Activated CD8-positive, alpha-beta T cell treated with anti-CD3 and anti-CD28 coated beads for 36 hours (primary cell): ENCODE measurements at regions not wholly inside any gene's neighbourhood (a gene's known extent, or its start where the extent isn't known, plus 50 kb on each side); places are given as distances from the start of the nearest gene placed in this dataset.

Source experiments
- ATAC-seq: fragments of 200-7000 bp; cut with Tn5 transposase; one replicate; pipeline ENCODE4 v1.10.0; 2021; ENCODE audit warnings: mild to moderate bottlenecking, moderate library complexity
- CTCF ChIA-PET: fragments of 350-600 bp; sonication (Branson Sonifier 250); formaldehyde crosslinking; loops from one replicate; lab custom pipeline; 2021; ENCODE audit warnings: antibody characterized with exemption; lab: Charles Lee
- POLR2A ChIA-PET: fragments of 350-600 bp; sonication (Branson Sonifier 250); formaldehyde crosslinking; loops from one replicate; lab custom pipeline; 2021; ENCODE audit warnings: antibody characterized with exemption; lab: Charles Lee
- DNase-seq: peaks from one replicate; pipeline ENCODE4 v3.0.0-alpha.2; 2020
- H3K27ac Mint-ChIP-seq: one replicate; pipeline ENCODE4 v1.8.0; 2021; ENCODE audit warnings: mild to moderate bottlenecking, mixed read lengths
- H3K27me3 Mint-ChIP-seq: one replicate; pipeline ENCODE4 v1.8.0; 2021; ENCODE audit warnings: mixed read lengths
- H3K36me3 Mint-ChIP-seq: one replicate; pipeline ENCODE4 v1.8.0; 2021; ENCODE audit warnings: low read depth, mixed read lengths
- H3K4me1 Mint-ChIP-seq: one replicate; pipeline ENCODE4 v1.8.0; 2021; ENCODE audit warnings: low read depth, mixed read lengths
- H3K4me3 Mint-ChIP-seq: one replicate; pipeline ENCODE4 v1.8.0; 2021; ENCODE audit warnings: mild to moderate bottlenecking, moderate library complexity, mixed read lengths
- H3K9me3 Mint-ChIP-seq: one replicate; pipeline ENCODE4 v1.8.0; 2021; ENCODE audit warnings: mixed read lengths
- CTCF ChIP-seq: fragments of 200-600 bp; IDR thresholded peaks from one replicate; pipeline ENCODE4 v1.8.0; 2022; ENCODE audit warnings: antibody characterized with exemption, mild to moderate bottlenecking
- intact Hi-C: fragments of 100-400 bp; cut with micrococcal nuclease; formaldehyde crosslinking; loops from one replicate; pipeline ENCODE4 v1.10.0; 2022

GRCh38 chrX:86887341-86887740 is 630.3 kb upstream of the KLHL4 start:
- H3K4me3 Mint-ChIP-seq = no peak overlapping the region
- no peak for DNase-seq
- intact Hi-C loops = no loop called here
- no peak overlapping the region for H3K27ac Mint-ChIP-seq
- H3K27me3 Mint-ChIP-seq = no peaks in the 10 kb centered on the region
- H3K36me3 Mint-ChIP-seq = no peaks in the 10 kb centered on the region
- no peak for TF ChIP-seq CTCF
- ChIA-PET POLR2A (no interaction called here), CTCF (no interaction called here)
- no peak for ATAC-seq
- no peaks in the 10 kb centered on the region for H3K4me1 Mint-ChIP-seq
- H3K9me3 Mint-ChIP-seq = no peaks in the 10 kb centered on the region

- DNase-seq (no peak), ATAC-seq (no peak)
- no peaks in the 10 kb centered on the region for H3K4me1 Mint-ChIP-seq
- no peak for TF ChIP-seq CTCF
- H3K4me3 Mint-ChIP-seq = no peak overlapping the region
- H3K36me3 Mint-ChIP-seq = no peaks in the 10 kb centered on the region
- H3K27ac Mint-ChIP-seq = no peak overlapping the region
- POLR2A ChIA-PET = no interaction called here
- CTCF ChIA-PET = no interaction called here
- H3K27me3 Mint-ChIP-seq = no peaks in the 10 kb centered on the region
- no peaks in the 10 kb centered on the region for H3K9me3 Mint-ChIP-seq
- intact Hi-C loops = no loop called here
Observed at GRCh38 chrX:86910027-86910426, 607.6 kb upstream of the KLHL4 start.

- DNase-seq = no peak
- no peaks in the 10 kb centered on the region for H3K27me3 Mint-ChIP-seq
- H3K4me1 Mint-ChIP-seq = no peaks in the 10 kb centered on the region
- CTCF ChIA-PET = no interaction called here
- intact Hi-C loops = no loop called here
- TF ChIP-seq CTCF = no peak
- H3K36me3 Mint-ChIP-seq = no peaks in the 10 kb centered on the region
- H3K4me3 Mint-ChIP-seq = no peak overlapping the region
- H3K9me3 Mint-ChIP-seq = no peaks in the 10 kb centered on the region
- POLR2A ChIA-PET = no interaction called here
- H3K27ac Mint-ChIP-seq = no peak overlapping the region
- no peak for ATAC-seq
Observed at GRCh38 chrX:86910602-86911311, 606.8 kb upstream of the KLHL4 start.

- intact Hi-C loops = no loop called here
- Mint-ChIP-seq H3K27me3 (no peaks in the 10 kb centered on the region), H3K9me3 (no peaks in the 10 kb centered on the region), H3K4me3 (no peak overlapping the region), H3K27ac (no peak overlapping the region), H3K4me1 (no peaks in the 10 kb centered on the region), H3K36me3 (no peaks in the 10 kb centered on the region)
- ChIA-PET CTCF (no interaction called here), POLR2A (no interaction called here)
- ATAC-seq (no peak), DNase-seq (no peak)
- no peak for TF ChIP-seq CTCF
Observed at GRCh38 chrX:86914569-86914968, 603.0 kb upstream of the KLHL4 start.

GRCh38 chrX:86917959-86918358 is 599.6 kb upstream of the KLHL4 start:
- ATAC-seq (no peak), DNase-seq (no peak)
- Mint-ChIP-seq H3K4me3 (no peak overlapping the region), H3K27ac (no peak overlapping the region), H3K27me3 (no peaks in the 10 kb centered on the region), H3K9me3 (no peaks in the 10 kb centered on the region), H3K4me1 (no peaks in the 10 kb centered on the region), H3K36me3 (no peaks in the 10 kb centered on the region)
- intact Hi-C loops = no loop called here
- CTCF ChIA-PET = no interaction called here
- no peak for TF ChIP-seq CTCF
- POLR2A ChIA-PET = no interaction called here
